ENCODE measurements at regions not wholly inside any gene's neighbourhood (a gene's known extent, or its start where the extent isn't known, plus 50 kb on each side); places are given as distances from the start of the nearest gene placed in this dataset.
"Not testable (repeated sequence)": the region's sequence is repeated elsewhere in the genome, so short reads cannot be mapped to it uniquely, and the experiment has no call there.

- no peak for DNase-seq
Observed at GRCh38 chr4:126182786-126183185, 868.0 kb downstream of the FAT4 start.

- DNase-seq: no peak
Observed at GRCh38 chr4:126183206-126183605, 868.5 kb downstream of the FAT4 start.

GRCh38 chr4:126191536-126191935 is 876.8 kb downstream of the FAT4 start:
- DNase-seq: no peak

GRCh38 chr4:126192506-126192905 is 877.8 kb downstream of the FAT4 start:
- no peak for DNase-seq

- not testable (repeated sequence) for DNase-seq
Observed at GRCh38 chr4:126201251-126202138, 886.7 kb downstream of the FAT4 start.

GRCh38 chr4:126202226-126202625 is 887.5 kb downstream of the FAT4 start:
- no peak for DNase-seq

- no peak for DNase-seq
Observed at GRCh38 chr4:126207910-126208309, 893.2 kb downstream of the FAT4 start.

- DNase-seq: no peak
Observed at GRCh38 chr4:126209147-126209546, 894.4 kb downstream of the FAT4 start.

- no peak for DNase-seq
Observed at GRCh38 chr4:126213996-126214395, 899.2 kb downstream of the FAT4 start.

GRCh38 chr4:126215759-126216158 is 901.0 kb downstream of the FAT4 start:
- DNase-seq: no peak

GRCh38 chr4:126216611-126217010 is 901.9 kb downstream of the FAT4 start:
- no peak for DNase-seq

- DNase-seq: no peak
Observed at GRCh38 chr4:126221282-126221681, 906.5 kb downstream of the FAT4 start.

GRCh38 chr4:126221717-126222340 is 907.1 kb downstream of the FAT4 start:
- no peak for DNase-seq

- DNase-seq: peak; percentile 32
Observed at GRCh38 chr4:126223784-126224407, 909.1 kb downstream of the FAT4 start.

- no peak for DNase-seq
Observed at GRCh38 chr4:126227428-126227827, 912.7 kb downstream of the FAT4 start.

GRCh38 chr4:126230269-126230668 is 915.5 kb downstream of the FAT4 start:
- no peak for DNase-seq

- DNase-seq: no peak
Observed at GRCh38 chr4:126233483-126233882, 918.7 kb downstream of the FAT4 start.

- no peak for DNase-seq
Observed at GRCh38 chr4:126238013-126238412, 923.3 kb downstream of the FAT4 start.

GRCh38 chr4:126241634-126242033 is 926.9 kb downstream of the FAT4 start:
- DNase-seq: no peak

GRCh38 chr4:126242679-126243390 is 928.1 kb downstream of the FAT4 start:
- DNase-seq: no peak

- no peak for DNase-seq
Observed at GRCh38 chr4:126247409-126247808, 932.7 kb downstream of the FAT4 start.

- no peak for DNase-seq
Observed at GRCh38 chr4:126250006-126250405, 935.3 kb downstream of the FAT4 start.

- no peak for DNase-seq
Observed at GRCh38 chr4:126251169-126251568, 936.4 kb downstream of the FAT4 start.
